22Rv1 (cell line): ENCODE measurements at regions not wholly inside any gene's neighbourhood (a gene's known extent, or its start where the extent isn't known, plus 50 kb on each side); places are given as distances from the start of the nearest gene placed in this dataset.

Experiments
- ZFX ChIP-seq: fragments of 450-650 bp; IDR thresholded peaks from 2 replicates; pipeline ENCODE4 v1.6.1; 2017; ENCODE audit warnings: antibody characterized with exemption, borderline replicate concordance
- TF ChIP-seq, protein P1 (sequence below): fragments of 450-650 bp; IDR thresholded peaks from 2 replicates; pipeline ENCODE4 v1.5.1; 2017; ENCODE audit warnings: mild to moderate bottlenecking

DNA sequence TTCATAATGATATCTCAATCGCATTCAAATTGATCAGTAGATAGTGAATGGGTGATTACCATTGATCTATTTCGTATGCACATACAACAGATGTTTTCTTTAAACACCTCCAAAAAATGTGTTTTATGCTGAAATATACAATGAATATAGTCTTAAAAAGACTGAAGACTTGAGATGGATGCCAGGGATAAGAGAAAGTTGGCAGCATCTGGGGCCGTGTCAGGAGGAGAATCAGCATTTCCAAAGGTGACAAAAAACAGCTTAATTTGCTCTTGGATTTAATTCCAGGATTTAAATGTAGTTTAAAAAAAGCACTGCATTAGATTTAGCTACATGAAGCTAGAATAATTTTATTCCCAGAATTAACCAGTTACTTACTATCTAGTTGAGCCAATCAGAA is 199.7 kb upstream of the CNTN3 start:
- TF ChIP-seq, protein P1, sequence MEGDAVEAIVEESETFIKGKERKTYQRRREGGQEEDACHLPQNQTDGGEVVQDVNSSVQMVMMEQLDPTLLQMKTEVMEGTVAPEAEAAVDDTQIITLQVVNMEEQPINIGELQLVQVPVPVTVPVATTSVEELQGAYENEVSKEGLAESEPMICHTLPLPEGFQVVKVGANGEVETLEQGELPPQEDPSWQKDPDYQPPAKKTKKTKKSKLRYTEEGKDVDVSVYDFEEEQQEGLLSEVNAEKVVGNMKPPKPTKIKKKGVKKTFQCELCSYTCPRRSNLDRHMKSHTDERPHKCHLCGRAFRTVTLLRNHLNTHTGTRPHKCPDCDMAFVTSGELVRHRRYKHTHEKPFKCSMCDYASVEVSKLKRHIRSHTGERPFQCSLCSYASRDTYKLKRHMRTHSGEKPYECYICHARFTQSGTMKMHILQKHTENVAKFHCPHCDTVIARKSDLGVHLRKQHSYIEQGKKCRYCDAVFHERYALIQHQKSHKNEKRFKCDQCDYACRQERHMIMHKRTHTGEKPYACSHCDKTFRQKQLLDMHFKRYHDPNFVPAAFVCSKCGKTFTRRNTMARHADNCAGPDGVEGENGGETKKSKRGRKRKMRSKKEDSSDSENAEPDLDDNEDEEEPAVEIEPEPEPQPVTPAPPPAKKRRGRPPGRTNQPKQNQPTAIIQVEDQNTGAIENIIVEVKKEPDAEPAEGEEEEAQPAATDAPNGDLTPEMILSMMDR, result no peak
- TF ChIP-seq ZFX, result no peak
